ENCODE measurements at regions not wholly inside any gene's neighbourhood (a gene's known extent, or its start where the extent isn't known, plus 50 kb on each side); places are given as distances from the start of the nearest gene placed in this dataset.
"Not testable (repeated sequence)": the region's sequence is repeated elsewhere in the genome, so short reads cannot be mapped to it uniquely, and the experiment has no call there.

DNA sequence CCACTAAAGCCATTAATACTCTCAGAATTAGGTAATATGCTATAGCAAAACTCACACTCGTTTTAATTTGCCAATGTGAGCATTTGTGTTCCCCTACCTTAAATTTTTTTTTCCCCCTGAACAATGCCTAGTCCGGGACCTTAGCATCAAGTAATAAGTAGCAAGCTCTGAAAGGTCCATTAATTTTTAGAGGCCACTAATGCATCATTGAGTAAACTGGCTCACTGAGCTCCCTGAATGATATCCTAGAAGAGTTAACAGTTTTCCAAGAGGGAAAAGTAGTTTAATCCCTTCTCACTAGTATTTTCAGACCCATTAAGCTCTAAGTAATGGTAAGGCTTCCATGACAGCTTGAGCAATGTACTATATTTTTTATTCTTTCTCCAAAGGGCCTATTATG lies 242.2 kb downstream of the MAT2B start:
- Histone ChIP-seq H3K23ac (ENCODE audit: low read length in 2 of 2) (no peak overlapping the region), H2AK5ac (ENCODE audit: low read length, severe bottlenecking) (no peak overlapping the region), H3K27me3 (ENCODE audit: control insufficient read depth in 1 of 2, insufficient read depth in 1 of 2, low read length in 2 of 2) (no peaks in the 10 kb centered on the region), H2BK12ac (ENCODE audit: low read length in 2 of 2) (no peak overlapping the region), H2AFZ (ENCODE audit: low read depth, low read length) (no peak overlapping the region), H3K9me3 (ENCODE audit: control insufficient read depth, low read length) (peaks cover 8% of the 10 kb centered on the region), H3K79me1 (replicated peaks; ENCODE audit: low read length, poor library complexity, severe bottlenecking) (no peaks in the 10 kb centered on the region), H2BK15ac (ENCODE audit: low read depth, poor library complexity, severe bottlenecking) (no peak overlapping the region), H3K9ac (ENCODE audit: low read length) (no peak overlapping the region), H3K18ac (ENCODE audit: low read depth in 1 of 2, low read length in 2 of 2) (no peak overlapping the region), H3K4ac (ENCODE audit: low read depth in 1 of 2, low read length in 2 of 2) (no peak overlapping the region), H4K91ac (ENCODE audit: low read length) (no peak overlapping the region), H3K14ac (ENCODE audit: low read length in 2 of 2) (no peak overlapping the region), H3K4me2 (ENCODE audit: low read length, poor library complexity, severe bottlenecking) (no peak overlapping the region), H4K8ac (ENCODE audit: low read length) (no peak overlapping the region), H3K36me3 (ENCODE audit: control insufficient read depth in 1 of 2, insufficient read depth in 2 of 2, low read depth in 1 of 2, low read length in 2 of 2) (no peaks in the 10 kb centered on the region), H3K27ac (ENCODE audit: low read length, poor library complexity, severe bottlenecking) (no peak overlapping the region), H3K4me3 (ENCODE audit: insufficient read depth in 1 of 2, low read depth in 1 of 2, low read length in 2 of 2) (no peak overlapping the region), H2BK120ac (ENCODE audit: low read depth, low read length) (no peak overlapping the region), H2BK5ac (ENCODE audit: low read depth, low read length, poor library complexity, severe bottlenecking) (no peak overlapping the region), H3K4me1 (ENCODE audit: control insufficient read depth, insufficient read depth, low read depth, low read length) (no peaks in the 10 kb centered on the region)
- no peak for DNase-seq
- 77% methylated on average over 2 of the region's 2 CpGs for WGBS

DNA sequence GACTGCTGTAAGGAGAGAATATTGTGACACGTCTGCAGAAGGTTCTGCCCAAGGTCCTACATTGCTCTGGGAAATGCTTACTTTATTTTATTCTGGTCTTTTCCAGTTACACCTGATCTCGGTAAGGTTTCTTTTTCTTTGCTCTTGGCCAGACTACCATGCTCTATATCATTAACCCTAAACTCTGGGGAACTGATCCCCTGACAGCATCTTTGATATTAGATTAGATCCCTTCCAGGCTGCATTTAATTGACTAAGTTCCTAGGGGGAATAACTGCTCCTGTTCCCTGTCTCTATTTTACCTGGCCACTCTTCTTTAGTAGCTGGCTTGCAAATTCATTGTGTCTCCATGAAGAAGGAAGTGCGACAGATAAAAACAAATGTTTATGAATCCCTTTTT lies 243.5 kb downstream of the MAT2B start:
- no peak overlapping the region for H3K18ac ChIP-seq (ENCODE audit: low read depth in 1 of 2, low read length in 2 of 2)

GRCh38 chr5:163750415-163750814 lies 245.0 kb downstream of the MAT2B start:
- H2AFZ ChIP-seq (ENCODE audit: low read depth, low read length); H2AK5ac ChIP-seq (ENCODE audit: low read length, severe bottlenecking); H3K79me1 ChIP-seq (replicated peaks; ENCODE audit: low read length, poor library complexity, severe bottlenecking); H3K9ac ChIP-seq (ENCODE audit: low read length); H3K23ac ChIP-seq (ENCODE audit: low read length in 2 of 2); H3K4me3 ChIP-seq (ENCODE audit: insufficient read depth in 1 of 2, low read depth in 1 of 2, low read length in 2 of 2); H2BK5ac ChIP-seq (ENCODE audit: low read depth, low read length, poor library complexity, severe bottlenecking); H3K14ac ChIP-seq (ENCODE audit: low read length in 2 of 2); H3K27me3 ChIP-seq (ENCODE audit: control insufficient read depth in 1 of 2, insufficient read depth in 1 of 2, low read length in 2 of 2); H3K18ac ChIP-seq (ENCODE audit: low read depth in 1 of 2, low read length in 2 of 2); H3K4me1 ChIP-seq (ENCODE audit: control insufficient read depth, insufficient read depth, low read depth, low read length); H3K36me3 ChIP-seq (ENCODE audit: control insufficient read depth in 1 of 2, insufficient read depth in 2 of 2, low read depth in 1 of 2, low read length in 2 of 2); H3K4ac ChIP-seq (ENCODE audit: low read depth in 1 of 2, low read length in 2 of 2); H4K91ac ChIP-seq (ENCODE audit: low read length); H3K4me2 ChIP-seq (ENCODE audit: low read length, poor library complexity, severe bottlenecking); H4K8ac ChIP-seq (ENCODE audit: low read length); H3K9me3 ChIP-seq (ENCODE audit: control insufficient read depth, low read length); H2BK120ac ChIP-seq (ENCODE audit: low read depth, low read length); H3K27ac ChIP-seq (ENCODE audit: low read length, poor library complexity, severe bottlenecking); H2BK12ac ChIP-seq (ENCODE audit: low read length in 2 of 2); H2BK15ac ChIP-seq (ENCODE audit: low read depth, poor library complexity, severe bottlenecking); DNase-seq: not testable (repeated sequence)
- 93% methylated on average over 10 of the region's 10 CpGs for WGBS

More for the DNA sequence above, 243.5 kb downstream of the MAT2B start:
- no peaks in the 10 kb centered on the region for H3K36me3 ChIP-seq (ENCODE audit: control insufficient read depth in 1 of 2, insufficient read depth in 2 of 2, low read depth in 1 of 2, low read length in 2 of 2)
- WGBS = 85% methylated on average over 3 of the region's 3 CpGs
- H3K27me3 ChIP-seq (ENCODE audit: control insufficient read depth in 1 of 2, insufficient read depth in 1 of 2, low read length in 2 of 2) = no peaks in the 10 kb centered on the region
- no peak for DNase-seq
- no peak overlapping the region for H3K4me3 ChIP-seq (ENCODE audit: insufficient read depth in 1 of 2, low read depth in 1 of 2, low read length in 2 of 2)
- H3K4me1 ChIP-seq (ENCODE audit: control insufficient read depth, insufficient read depth, low read depth, low read length) = no peaks in the 10 kb centered on the region
- no peak overlapping the region for H2BK120ac ChIP-seq (ENCODE audit: low read depth, low read length)
- no peaks in the 10 kb centered on the region for H3K79me1 ChIP-seq (replicated peaks; ENCODE audit: low read length, poor library complexity, severe bottlenecking)
- H2BK15ac ChIP-seq (ENCODE audit: low read depth, poor library complexity, severe bottlenecking) = no peak overlapping the region
- H3K4ac ChIP-seq (ENCODE audit: low read depth in 1 of 2, low read length in 2 of 2) = no peak overlapping the region
- H3K9ac ChIP-seq (ENCODE audit: low read length) = no peak overlapping the region
- H3K23ac ChIP-seq (ENCODE audit: low read length in 2 of 2) = no peak overlapping the region
- no peak overlapping the region for H4K8ac ChIP-seq (ENCODE audit: low read length)
- no peak overlapping the region for H2BK5ac ChIP-seq (ENCODE audit: low read depth, low read length, poor library complexity, severe bottlenecking)
- H3K27ac ChIP-seq (ENCODE audit: low read length, poor library complexity, severe bottlenecking) = no peak overlapping the region
- H3K9me3 ChIP-seq (ENCODE audit: control insufficient read depth, low read length) = peaks cover 8% of the 10 kb centered on the region
- H2BK12ac ChIP-seq (ENCODE audit: low read length in 2 of 2) = no peak overlapping the region
- H2AK5ac ChIP-seq (ENCODE audit: low read length, severe bottlenecking) = no peak overlapping the region
- H3K14ac ChIP-seq (ENCODE audit: low read length in 2 of 2) = no peak overlapping the region
- H3K4me2 ChIP-seq (ENCODE audit: low read length, poor library complexity, severe bottlenecking) = no peak overlapping the region
- no peak overlapping the region for H2AFZ ChIP-seq (ENCODE audit: low read depth, low read length)
- no peak overlapping the region for H4K91ac ChIP-seq (ENCODE audit: low read length)

GRCh38 chr5:163755505-163755904 lies 250.1 kb downstream of the MAT2B start:
- H3K4me2 ChIP-seq (ENCODE audit: low read length, poor library complexity, severe bottlenecking) = no peak overlapping the region
- no peak overlapping the region for H2BK120ac ChIP-seq (ENCODE audit: low read depth, low read length)
- H3K27ac ChIP-seq (ENCODE audit: low read length, poor library complexity, severe bottlenecking) = no peak overlapping the region

More at GRCh38 chr5:163755505-163755904, 250.1 kb downstream of the MAT2B start:
- 92% methylated on average over 1 of the region's 1 CpG for WGBS
- no peak overlapping the region for H4K91ac ChIP-seq (ENCODE audit: low read length)
- H3K9ac ChIP-seq (ENCODE audit: low read length) = no peak overlapping the region
- no peak overlapping the region for H3K18ac ChIP-seq (ENCODE audit: low read depth in 1 of 2, low read length in 2 of 2)
- no peak overlapping the region for H2AK5ac ChIP-seq (ENCODE audit: low read length, severe bottlenecking)
- no peak overlapping the region for H2BK5ac ChIP-seq (ENCODE audit: low read depth, low read length, poor library complexity, severe bottlenecking)
- DNase-seq = no peak
- H3K4ac ChIP-seq (ENCODE audit: low read depth in 1 of 2, low read length in 2 of 2) = no peak overlapping the region
- H4K8ac ChIP-seq (ENCODE audit: low read length) = no peak overlapping the region
- no peaks in the 10 kb centered on the region for H3K36me3 ChIP-seq (ENCODE audit: control insufficient read depth in 1 of 2, insufficient read depth in 2 of 2, low read depth in 1 of 2, low read length in 2 of 2)
- no peaks in the 10 kb centered on the region for H3K4me1 ChIP-seq (ENCODE audit: control insufficient read depth, insufficient read depth, low read depth, low read length)
- no peak overlapping the region for H3K4me3 ChIP-seq (ENCODE audit: insufficient read depth in 1 of 2, low read depth in 1 of 2, low read length in 2 of 2)
- H2BK12ac ChIP-seq (ENCODE audit: low read length in 2 of 2) = no peak overlapping the region
- H3K79me1 ChIP-seq (replicated peaks; ENCODE audit: low read length, poor library complexity, severe bottlenecking) = no peaks in the 10 kb centered on the region
- no peak overlapping the region for H3K23ac ChIP-seq (ENCODE audit: low read length in 2 of 2)
- no peaks in the 10 kb centered on the region for H3K27me3 ChIP-seq (ENCODE audit: control insufficient read depth in 1 of 2, insufficient read depth in 1 of 2, low read length in 2 of 2)
- H2BK15ac ChIP-seq (ENCODE audit: low read depth, poor library complexity, severe bottlenecking) = no peak overlapping the region
- H3K9me3 ChIP-seq (ENCODE audit: control insufficient read depth, low read length) = no peaks in the 10 kb centered on the region
- no peak overlapping the region for H2AFZ ChIP-seq (ENCODE audit: low read depth, low read length)
- H3K14ac ChIP-seq (ENCODE audit: low read length in 2 of 2) = peak overlapping the region in 1 of 2 experiments; percentile 75
